Stimulated activated CD4-positive, alpha-beta T cell treated with anti-CD3 and anti-CD28 coated beads, Interleukin-2, amount 100 ng/mL, for 48 hours (primary cell): ENCODE measurements at regions not wholly inside any gene's neighbourhood (a gene's known extent, or its start where the extent isn't known, plus 50 kb on each side); places are given as distances from the start of the nearest gene placed in this dataset.
"Not testable (repeated sequence)": the region's sequence is repeated elsewhere in the genome, so short reads cannot be mapped to it uniquely, and the experiment has no call there.

Source experiments
- DNase-seq, 2 donors: peaks; one replicate each; pipeline ENCODE4 v3.0.0-alpha.2; 2020

GRCh38 chr5:154702477-154702876 lies 52.7 kb upstream of the LARP1 start:
- no peak for DNase-seq

- not testable (repeated sequence) for DNase-seq
These were observed 53.5 kb upstream of the LARP1 start for GRCh38 chr5:154701725-154702124.

GRCh38 chr5:154701181-154701580 lies 54.0 kb upstream of the LARP1 start:
- no peak for DNase-seq

GRCh38 chr5:154700289-154700928 lies 54.8 kb upstream of the LARP1 start:
- not testable (repeated sequence) for DNase-seq

GRCh38 chr5:154698763-154699162 lies 56.4 kb upstream of the LARP1 start:
- no peak for DNase-seq

GRCh38 chr5:154697371-154697770 lies 57.8 kb upstream of the LARP1 start:
- no peak for DNase-seq

- no peak for DNase-seq
These were observed 58.3 kb upstream of the LARP1 start for GRCh38 chr5:154696891-154697290.

GRCh38 chr5:154694159-154694558 lies 61.0 kb upstream of the LARP1 start:
- DNase-seq, result no peak

GRCh38 chr5:154690488-154690887 lies 64.7 kb upstream of the LARP1 start:
- no peak for DNase-seq

GRCh38 chr5:154686490-154686889 lies 68.7 kb upstream of the LARP1 start:
- DNase-seq, result no peak

- DNase-seq, result no peak
These were observed 71.9 kb upstream of the LARP1 start for GRCh38 chr5:154683101-154683880.

- DNase-seq, result no peak
These were observed 75.7 kb upstream of the LARP1 start for GRCh38 chr5:154679501-154679900.

GRCh38 chr5:154677921-154678320 lies 77.3 kb upstream of the LARP1 start:
- DNase-seq, result no peak

- DNase-seq, result no peak
These were observed 78.7 kb upstream of the LARP1 start for GRCh38 chr5:154676508-154676907.

GRCh38 chr5:154674029-154674428 lies 81.1 kb upstream of the LARP1 start:
- DNase-seq, result no peak

GRCh38 chr5:154673506-154673905 lies 81.7 kb upstream of the LARP1 start:
- no peak for DNase-seq

GRCh38 chr5:154669913-154670312 lies 85.3 kb upstream of the LARP1 start:
- not testable (repeated sequence) for DNase-seq

GRCh38 chr5:154669402-154669801 lies 85.8 kb upstream of the LARP1 start:
- DNase-seq, result no peak

- no peak for DNase-seq
These were observed 90.3 kb upstream of the LARP1 start for GRCh38 chr5:154664869-154665268.

- DNase-seq, result no peak
These were observed 91.8 kb upstream of the LARP1 start for GRCh38 chr5:154663424-154663823.

- no peak for DNase-seq
These were observed 100.4 kb upstream of the LARP1 start for GRCh38 chr5:154654486-154655371.

GRCh38 chr5:154653764-154654485 lies 101.3 kb upstream of the LARP1 start:
- DNase-seq, result no peak

GRCh38 chr5:154653418-154653763 lies 101.8 kb upstream of the LARP1 start:
- no peak for DNase-seq
